ENCODE measurements at regions not wholly inside any gene's neighbourhood (a gene's known extent, or its start where the extent isn't known, plus 50 kb on each side); places are given as distances from the start of the nearest gene placed in this dataset.

GRCh38 chr5:60092671-60093422, 199.3 kb upstream of the PDE4D start:
- no peak overlapping the region for H3K9ac ChIP-seq (ENCODE audit: control insufficient read depth, insufficient read depth, low read length)
- ChIA-PET POLR2A (no interaction called here), CTCF (no interaction called here), SMC1A (ENCODE audit: uncharacterized antibody, unreplicated experiment) (no interaction called here), RAD21 (ENCODE audit: unreplicated experiment) (no interaction called here)
- H3K4me1 ChIP-seq (ENCODE audit: control insufficient read depth, insufficient read depth, low read length): no peaks in the 10 kb centered on the region
- ATAC-seq (no peak), DNase-seq (ENCODE audit: low read depth, low spot score) (no peak), FAIRE-seq (no peak)
- 46% methylated on average over 6 of the region's 6 CpGs for WGBS (ENCODE audit: insufficient coverage, insufficient replicate concordance, low lambda C conversion rate, missing lambda C conversion rate)
- no peaks in the 10 kb centered on the region for H3K27me3 ChIP-seq (replicated peaks in 1 of 2; ENCODE audit: control insufficient read depth in 2 of 2, insufficient read depth in 2 of 2, low read length in 1 of 2)
- in situ Hi-C loops (cut with MboI) (no loop called here), intact Hi-C loops (cut with micrococcal nuclease; ENCODE audit: unreplicated experiment) (no loop called here)
- H3K79me2 ChIP-seq (ENCODE audit: control insufficient read depth, insufficient read depth, low read length): no peaks in the 10 kb centered on the region
- no peak overlapping the region for H3K27ac ChIP-seq (ENCODE audit: control insufficient read depth, insufficient read depth)
- no peaks in the 10 kb centered on the region for H3K36me3 ChIP-seq (ENCODE audit: control insufficient read depth in 2 of 2, insufficient read depth in 2 of 2, low read length in 1 of 2)
- H3K4me3 ChIP-seq: no peak overlapping the region
- no peak overlapping the region for H3K4me2 ChIP-seq (ENCODE audit: control insufficient read depth, insufficient read depth)
- H3K9me3 ChIP-seq (replicated peaks; ENCODE audit: control insufficient read depth, insufficient read depth, low read length): no peaks in the 10 kb centered on the region
- no peak overlapping the region for H2AFZ ChIP-seq (ENCODE audit: control insufficient read depth, low read depth, low read length)
- no TSS peak for BruUV-seq (replicated peaks)
- H4K20me1 ChIP-seq (ENCODE audit: control insufficient read depth, insufficient read depth): no peaks in the 10 kb centered on the region
- no peak for TF ChIP-seq BCL3 (IDR thresholded peaks at IDR 0.05; ENCODE audit: borderline replicate concordance, insufficient read depth, low read depth, low read length, poor library complexity, severe bottlenecking)
- TF ChIP-seq KDM1A (IDR thresholded peaks at IDR 0.05; ENCODE audit: borderline replicate concordance): no peak
- no peak for TF ChIP-seq ZNF217 (IDR thresholded peaks at IDR 0.05)
- no peak for TF ChIP-seq FOXK2 (IDR thresholded peaks at IDR 0.05)
- TF ChIP-seq PRDM15 (CRISPR knock-in tag; IDR thresholded peaks at IDR 0.05): no peak
- TF ChIP-seq IKZF1 (conservative IDR thresholded peaks at IDR 0.05): no peak
- TF ChIP-seq TCF12 (IDR thresholded peaks at IDR 0.05; ENCODE audit: low read depth, low read length): no peak
- TF ChIP-seq KAT2A (conservative IDR thresholded peaks at IDR 0.05; ENCODE audit: control insufficient read depth, low read depth, low read length): no peak
- no peak for TF ChIP-seq POLR2AphosphoS5 (IDR thresholded peaks at IDR 0.05; ENCODE audit: low read length)
- no peak for TF ChIP-seq SREBF1 (IDR thresholded peaks at IDR 0.05; ENCODE audit: low read length)
- TF ChIP-seq TBL1XR1 (IDR thresholded peaks at IDR 0.05; ENCODE audit: low read depth, low read length): no peak
- TF ChIP-seq RELB (IDR thresholded peaks at IDR 0.05; ENCODE audit: low read depth): no peak
- TF ChIP-seq HCFC1 (IDR thresholded peaks at IDR 0.05; ENCODE audit: low read length): no peak
- no peak for TF ChIP-seq YBX1 (IDR thresholded peaks at IDR 0.05)
- TF ChIP-seq RFX5 (IDR thresholded peaks at IDR 0.05; ENCODE audit: low read depth, low read length): no peak
- TF ChIP-seq BCLAF1 (IDR thresholded peaks at IDR 0.05): no peak
- TF ChIP-seq CREM (IDR thresholded peaks at IDR 0.05; ENCODE audit: low read depth): no peak
